ENCODE measurements at regions not wholly inside any gene's neighbourhood (a gene's known extent, or its start where the extent isn't known, plus 50 kb on each side); places are given as distances from the start of the nearest gene placed in this dataset.
A peak's percentile ranks its signal among the peaks of the same experiment; 100 is the strongest.
"Not testable (repeated sequence)": the region's sequence is repeated elsewhere in the genome, so short reads cannot be mapped to it uniquely, and the experiment has no call there.

- Histone ChIP-seq H3K4me3 (ENCODE audit: low read length) (no peak overlapping the region), H3K27me3 (ENCODE audit: control insufficient read depth, insufficient read depth, low read length) (no peaks in the 10 kb centered on the region), H3K27ac (ENCODE audit: low read length) (peak overlapping the region; percentile 25), H3K4me1 (ENCODE audit: control insufficient read depth, insufficient read depth, low read length) (no peaks in the 10 kb centered on the region), H3K9me3 (ENCODE audit: control insufficient read depth, low read depth, low read length) (no peaks in the 10 kb centered on the region), H3K36me3 (ENCODE audit: control insufficient read depth, insufficient read depth, low read length) (no peaks in the 10 kb centered on the region)
- DNase-seq, result peak; percentile 43 to 81
- WGBS (ENCODE audit: insufficient coverage, low lambda C conversion rate), result no CpG with 5 or more reads among the region's 17 CpGs
These were observed 74.8 kb upstream of the GRIN2A start for GRCh38 chr16:10256784-10257641.

- peak overlapping the region; percentile 25 for H3K27ac ChIP-seq (ENCODE audit: low read length)
- 80% methylated on average over 1 of the region's 10 CpGs for WGBS (ENCODE audit: insufficient coverage, low lambda C conversion rate)
- H3K4me3 ChIP-seq (ENCODE audit: low read length), result not testable (repeated sequence)
These were observed 75.5 kb upstream of the GRIN2A start for GRCh38 chr16:10257642-10258251.

DNA sequence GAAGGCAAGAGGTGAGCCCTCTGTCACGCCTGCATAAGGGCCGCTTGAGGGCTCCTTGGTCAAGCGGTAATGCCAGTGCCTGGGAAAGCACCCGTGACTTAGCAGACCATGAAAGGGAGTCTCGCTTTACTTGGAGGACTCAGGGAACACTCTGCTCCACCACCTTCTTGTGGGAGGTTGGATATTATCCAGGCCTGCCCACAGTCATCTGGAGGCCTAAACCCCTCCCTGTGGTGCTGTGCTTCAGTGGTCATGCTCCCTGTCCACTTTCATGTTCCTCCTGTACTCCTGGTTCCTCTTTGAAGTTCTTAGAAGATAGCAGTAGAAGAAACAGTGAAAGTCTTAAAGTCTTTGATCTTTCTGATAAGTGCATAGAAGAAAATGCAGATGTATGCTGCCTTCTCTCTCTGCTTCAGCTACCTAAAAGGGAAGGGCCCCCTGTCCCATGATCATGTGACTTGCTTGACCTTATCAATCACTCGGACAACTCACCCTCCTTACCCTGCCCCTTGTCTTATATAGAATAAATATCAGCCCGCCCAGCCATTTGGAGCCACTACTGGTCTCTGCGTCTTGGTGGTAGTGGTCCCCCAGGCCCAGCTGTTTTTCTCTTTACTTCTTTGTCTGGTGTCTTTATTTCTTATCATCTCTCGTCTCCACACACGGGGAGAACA is 76.8 kb upstream of the GRIN2A start:
- H3K9me3 ChIP-seq (ENCODE audit: control insufficient read depth, low read depth, low read length); H3K4me1 ChIP-seq (ENCODE audit: control insufficient read depth, insufficient read depth, low read length); H3K27me3 ChIP-seq (ENCODE audit: control insufficient read depth, insufficient read depth, low read length); H3K4me3 ChIP-seq (ENCODE audit: low read length); H3K36me3 ChIP-seq (ENCODE audit: control insufficient read depth, insufficient read depth, low read length); H3K27ac ChIP-seq (ENCODE audit: low read length); DNase-seq: not testable (repeated sequence)
- WGBS (ENCODE audit: insufficient coverage, low lambda C conversion rate), result no CpG with 5 or more reads among the region's 10 CpGs

More at GRCh38 chr16:10257642-10258251, 75.5 kb upstream of the GRIN2A start:
- not testable (repeated sequence) for H3K9me3 ChIP-seq (ENCODE audit: control insufficient read depth, low read depth, low read length); H3K27me3 ChIP-seq (ENCODE audit: control insufficient read depth, insufficient read depth, low read length); H3K4me1 ChIP-seq (ENCODE audit: control insufficient read depth, insufficient read depth, low read length); H3K36me3 ChIP-seq (ENCODE audit: control insufficient read depth, insufficient read depth, low read length); DNase-seq

DNA sequence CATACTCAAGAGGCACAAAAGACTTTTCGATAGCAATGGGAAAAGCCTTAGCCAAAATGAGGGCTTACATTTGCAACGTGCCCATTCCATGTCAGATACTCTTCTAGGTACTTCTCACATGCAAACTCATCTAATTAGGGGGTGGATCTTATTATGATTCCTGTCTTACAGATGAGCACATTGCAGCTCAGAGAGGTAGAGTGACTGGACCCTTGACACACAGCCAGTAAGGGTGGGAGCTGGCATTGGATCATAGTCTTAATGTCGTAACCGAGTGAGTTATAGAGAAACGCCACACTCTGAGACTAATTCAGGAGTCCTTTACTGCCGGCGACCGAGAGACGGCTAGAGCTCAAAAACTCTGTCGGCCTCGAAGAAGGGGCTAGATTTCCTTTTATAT is 78.8 kb upstream of the GRIN2A start:
- no peaks in the 10 kb centered on the region for H3K4me1 ChIP-seq (ENCODE audit: control insufficient read depth, insufficient read depth, low read length)
- no peaks in the 10 kb centered on the region for H3K9me3 ChIP-seq (ENCODE audit: control insufficient read depth, low read depth, low read length)
- 40% methylated on average over 3 of the region's 11 CpGs for WGBS (ENCODE audit: insufficient coverage, low lambda C conversion rate)
- H3K36me3 ChIP-seq (ENCODE audit: control insufficient read depth, insufficient read depth, low read length), result no peaks in the 10 kb centered on the region
- H3K4me3 ChIP-seq (ENCODE audit: low read length), result no peak overlapping the region
- no peak for DNase-seq
- H3K27me3 ChIP-seq (ENCODE audit: control insufficient read depth, insufficient read depth, low read length), result no peaks in the 10 kb centered on the region
- H3K27ac ChIP-seq (ENCODE audit: low read length), result no peak overlapping the region

DNA sequence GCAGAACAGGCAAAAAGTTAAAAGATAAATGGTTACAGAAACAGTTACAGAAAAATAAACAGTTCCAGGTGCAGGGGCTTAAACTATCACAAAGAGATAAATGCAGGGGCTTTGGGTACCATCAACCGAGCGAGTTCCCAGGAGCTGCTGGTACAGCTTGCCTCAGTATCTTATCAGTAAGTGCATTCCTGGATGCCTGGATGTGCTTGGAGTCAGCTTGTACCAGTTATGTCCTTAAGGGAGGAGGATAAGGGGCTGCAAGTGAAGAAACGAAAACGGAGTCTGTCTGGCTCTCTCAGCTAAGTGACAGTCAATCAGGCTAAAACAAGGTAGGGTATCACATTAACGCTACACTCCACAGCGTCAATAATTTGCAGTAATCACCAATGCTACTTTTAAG is 79.3 kb upstream of the GRIN2A start:
- H3K27me3 ChIP-seq (ENCODE audit: control insufficient read depth, insufficient read depth, low read length); H3K9me3 ChIP-seq (ENCODE audit: control insufficient read depth, low read depth, low read length); H3K4me3 ChIP-seq (ENCODE audit: low read length); H3K27ac ChIP-seq (ENCODE audit: low read length); DNase-seq; H3K4me1 ChIP-seq (ENCODE audit: control insufficient read depth, insufficient read depth, low read length); H3K36me3 ChIP-seq (ENCODE audit: control insufficient read depth, insufficient read depth, low read length): not testable (repeated sequence)
- 67% methylated on average over 2 of the region's 6 CpGs for WGBS (ENCODE audit: insufficient coverage, low lambda C conversion rate)

GRCh38 chr16:10262377-10263132 is 80.3 kb upstream of the GRIN2A start:
- WGBS (ENCODE audit: insufficient coverage, low lambda C conversion rate), result 90% methylated on average over 2 of the region's 7 CpGs
- H3K9me3 ChIP-seq (ENCODE audit: control insufficient read depth, low read depth, low read length), result no peaks in the 10 kb centered on the region
- H3K4me1 ChIP-seq (ENCODE audit: control insufficient read depth, insufficient read depth, low read length), result no peaks in the 10 kb centered on the region
- H3K36me3 ChIP-seq (ENCODE audit: control insufficient read depth, insufficient read depth, low read length), result no peaks in the 10 kb centered on the region
- DNase-seq, result no peak
- H3K4me3 ChIP-seq (ENCODE audit: low read length), result no peak overlapping the region
- no peak overlapping the region for H3K27ac ChIP-seq (ENCODE audit: low read length)
- H3K27me3 ChIP-seq (ENCODE audit: control insufficient read depth, insufficient read depth, low read length), result no peaks in the 10 kb centered on the region

DNA sequence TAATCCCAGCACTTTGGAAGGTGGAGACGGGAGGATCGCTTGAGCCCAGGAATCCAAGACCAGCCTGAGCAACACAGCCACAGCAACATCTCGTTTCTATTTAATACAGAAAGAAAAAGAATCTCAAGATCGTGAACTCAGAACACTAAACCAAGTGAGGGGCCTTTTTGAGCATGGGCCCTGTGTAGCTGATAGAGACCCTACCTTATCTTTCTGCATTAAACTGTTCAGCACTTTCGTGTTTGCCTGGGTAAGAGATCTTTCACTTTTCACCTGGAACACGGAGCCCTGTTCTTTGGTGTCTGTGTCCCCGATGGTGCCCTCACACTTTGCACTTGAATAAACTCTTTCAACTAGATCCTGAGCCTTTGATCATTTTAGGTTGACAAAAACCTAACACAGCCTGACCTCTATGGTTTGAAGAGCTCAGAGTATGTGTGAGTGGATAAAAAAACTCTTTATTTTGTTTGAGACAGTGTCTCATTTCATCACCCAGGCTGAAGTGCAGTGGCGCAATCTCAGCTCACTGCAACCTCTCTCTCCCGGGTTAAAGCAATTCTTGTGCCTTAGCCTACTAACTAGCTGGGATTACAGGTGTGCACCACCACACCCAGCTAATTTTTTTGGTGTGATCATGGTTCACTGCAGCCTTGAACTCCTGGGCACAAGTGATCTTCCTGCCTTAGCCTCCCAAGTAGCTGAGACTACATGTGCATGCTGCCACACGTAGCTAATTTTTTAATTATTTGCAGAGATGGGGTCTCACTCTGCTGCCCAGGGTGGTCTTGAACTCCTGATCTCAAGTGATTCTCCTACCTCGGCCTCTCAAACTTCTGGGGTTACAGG is 83.8 kb upstream of the GRIN2A start:
- Histone ChIP-seq H3K4me1 (ENCODE audit: control insufficient read depth, insufficient read depth, low read length) (no peaks in the 10 kb centered on the region), H3K4me3 (ENCODE audit: low read length) (no peak overlapping the region), H3K9me3 (ENCODE audit: control insufficient read depth, low read depth, low read length) (no peaks in the 10 kb centered on the region), H3K27ac (ENCODE audit: low read length) (no peak overlapping the region), H3K36me3 (ENCODE audit: control insufficient read depth, insufficient read depth, low read length) (no peaks in the 10 kb centered on the region), H3K27me3 (ENCODE audit: control insufficient read depth, insufficient read depth, low read length) (no peaks in the 10 kb centered on the region)
- DNase-seq, result no peak
- WGBS (ENCODE audit: insufficient coverage, low lambda C conversion rate), result no CpG with 5 or more reads among the region's 11 CpGs

GRCh38 chr16:10266809-10267208 is 84.6 kb upstream of the GRIN2A start:
- DNase-seq, result no peak
- peaks cover 3% of the 10 kb centered on the region for H3K9me3 ChIP-seq (ENCODE audit: control insufficient read depth, low read depth, low read length)
- no peaks in the 10 kb centered on the region for H3K36me3 ChIP-seq (ENCODE audit: control insufficient read depth, insufficient read depth, low read length)
- no peak overlapping the region for H3K4me3 ChIP-seq (ENCODE audit: low read length)
- no peak overlapping the region for H3K27ac ChIP-seq (ENCODE audit: low read length)
- no peaks in the 10 kb centered on the region for H3K4me1 ChIP-seq (ENCODE audit: control insufficient read depth, insufficient read depth, low read length)
- WGBS (ENCODE audit: insufficient coverage, low lambda C conversion rate), result no CpG with 5 or more reads among the region's 5 CpGs
- H3K27me3 ChIP-seq (ENCODE audit: control insufficient read depth, insufficient read depth, low read length), result no peaks in the 10 kb centered on the region

GRCh38 chr16:10269632-10270031 is 87.4 kb upstream of the GRIN2A start:
- H3K27me3 ChIP-seq (ENCODE audit: control insufficient read depth, insufficient read depth, low read length), result no peaks in the 10 kb centered on the region
- no peak overlapping the region for H3K4me3 ChIP-seq (ENCODE audit: low read length)
- DNase-seq, result no peak
- H3K9me3 ChIP-seq (ENCODE audit: control insufficient read depth, low read depth, low read length), result peaks cover 3% of the 10 kb centered on the region
- no peak overlapping the region for H3K27ac ChIP-seq (ENCODE audit: low read length)
- WGBS (ENCODE audit: insufficient coverage, low lambda C conversion rate), result no CpG with 5 or more reads among the region's 1 CpG
- no peaks in the 10 kb centered on the region for H3K4me1 ChIP-seq (ENCODE audit: control insufficient read depth, insufficient read depth, low read length)
- H3K36me3 ChIP-seq (ENCODE audit: control insufficient read depth, insufficient read depth, low read length), result no peaks in the 10 kb centered on the region

Data from large intestine (tissue), 3 donors.